ENCODE measurements at regions not wholly inside any gene's neighbourhood (a gene's known extent, or its start where the extent isn't known, plus 50 kb on each side); places are given as distances from the start of the nearest gene placed in this dataset.
"Not testable (repeated sequence)": the region's sequence is repeated elsewhere in the genome, so short reads cannot be mapped to it uniquely, and the experiment has no call there.

- DNase-seq (ENCODE audit: extremely low spot score, insufficient read length, low read depth), result no peak
- FAIRE-seq, result no peak
Measured at GRCh38 chr11:16554361-16554760, 184.1 kb upstream of the C11orf58 start.

GRCh38 chr11:16547879-16548278 lies 190.6 kb upstream of the C11orf58 start:
- no peak for FAIRE-seq
- no peak for DNase-seq (ENCODE audit: extremely low spot score, insufficient read length, low read depth)

GRCh38 chr11:16543642-16544041 lies 187.3 kb upstream of the SOX6 start:
- DNase-seq (ENCODE audit: extremely low spot score, insufficient read length, low read depth) (no peak), FAIRE-seq (no peak)

- no peak for DNase-seq (ENCODE audit: extremely low spot score, insufficient read length, low read depth)
- no peak for FAIRE-seq
Measured at GRCh38 chr11:16542353-16542752, 186.0 kb upstream of the SOX6 start.

GRCh38 chr11:16536513-16536912 lies 180.2 kb upstream of the SOX6 start:
- DNase-seq (ENCODE audit: extremely low spot score, insufficient read length, low read depth) (no peak), FAIRE-seq (no peak)

GRCh38 chr11:16528639-16529038 lies 172.3 kb upstream of the SOX6 start:
- FAIRE-seq (no peak), DNase-seq (ENCODE audit: extremely low spot score, insufficient read length, low read depth) (no peak)

- no peak for DNase-seq (ENCODE audit: extremely low spot score, insufficient read length, low read depth)
- FAIRE-seq, result no peak
Measured at GRCh38 chr11:16527525-16528246, 171.3 kb upstream of the SOX6 start.

GRCh38 chr11:16526947-16527346 lies 170.6 kb upstream of the SOX6 start:
- no peak for FAIRE-seq
- DNase-seq (ENCODE audit: extremely low spot score, insufficient read length, low read depth), result no peak

- DNase-seq (ENCODE audit: extremely low spot score, insufficient read length, low read depth); FAIRE-seq: not testable (repeated sequence)
Measured at GRCh38 chr11:16520713-16521112, 164.4 kb upstream of the SOX6 start.

- FAIRE-seq, result no peak
Measured at GRCh38 chr11:16512899-16513241, 156.5 kb upstream of the SOX6 start.

GRCh38 chr11:16512198-16512898 lies 156.0 kb upstream of the SOX6 start:
- DNase-seq (ENCODE audit: extremely low spot score, insufficient read length, low read depth) (no peak), FAIRE-seq (no peak)

More at GRCh38 chr11:16512899-16513241, 156.5 kb upstream of the SOX6 start:
- no peak for DNase-seq (ENCODE audit: extremely low spot score, insufficient read length, low read depth)

- no peak for DNase-seq (ENCODE audit: extremely low spot score, insufficient read length, low read depth)
- FAIRE-seq, result no peak
Measured at GRCh38 chr11:16511116-16512114, 155.1 kb upstream of the SOX6 start.

GRCh38 chr11:16505481-16505880 lies 149.1 kb upstream of the SOX6 start:
- DNase-seq (ENCODE audit: extremely low spot score, insufficient read length, low read depth), result no peak
- no peak for FAIRE-seq

- DNase-seq (ENCODE audit: extremely low spot score, insufficient read length, low read depth); FAIRE-seq: not testable (repeated sequence)
Measured at GRCh38 chr11:16503891-16504290, 147.5 kb upstream of the SOX6 start.

GRCh38 chr11:16494918-16495691 lies 138.8 kb upstream of the SOX6 start:
- FAIRE-seq, result no peak

GRCh38 chr11:16484434-16484833 lies 128.1 kb upstream of the SOX6 start:
- FAIRE-seq (no peak), DNase-seq (ENCODE audit: extremely low spot score, insufficient read length, low read depth) (no peak)

More at GRCh38 chr11:16494918-16495691, 138.8 kb upstream of the SOX6 start:
- DNase-seq (ENCODE audit: extremely low spot score, insufficient read length, low read depth), result no peak

GRCh38 chr11:16474659-16475058 lies 118.3 kb upstream of the SOX6 start:
- FAIRE-seq, result no peak
- no peak for DNase-seq (ENCODE audit: extremely low spot score, insufficient read length, low read depth)

- DNase-seq (ENCODE audit: extremely low spot score, insufficient read length, low read depth), result no peak
- FAIRE-seq, result no peak
Measured at GRCh38 chr11:16469968-16470367, 113.6 kb upstream of the SOX6 start.

GRCh38 chr11:16468735-16469453 lies 112.5 kb upstream of the SOX6 start:
- FAIRE-seq (no peak), DNase-seq (ENCODE audit: extremely low spot score, insufficient read length, low read depth) (no peak)

Measured in GM18507 (cell line).